ENCODE measurements at regions not wholly inside any gene's neighbourhood (a gene's known extent, or its start where the extent isn't known, plus 50 kb on each side); places are given as distances from the start of the nearest gene placed in this dataset.

DNA sequence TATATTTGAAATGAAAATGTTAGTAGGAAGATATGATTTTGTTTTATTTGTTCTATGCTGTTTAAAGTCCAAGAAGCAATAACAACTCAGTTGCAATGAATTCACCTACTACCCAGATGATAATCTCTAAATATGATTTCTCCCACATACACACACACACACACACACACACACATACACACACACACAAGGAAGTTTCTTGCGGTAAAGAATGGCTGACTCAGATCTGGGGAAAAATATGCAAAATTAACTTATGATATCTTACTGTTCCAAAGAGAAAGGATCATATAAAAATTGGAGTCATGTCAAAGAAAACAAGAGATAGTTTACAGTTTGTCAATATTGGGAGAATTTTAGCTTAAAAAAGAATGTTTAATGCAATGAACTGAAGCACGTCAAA is 456.7 kb downstream of the SLC16A7 start:
- no peak for DNase-seq

DNA sequence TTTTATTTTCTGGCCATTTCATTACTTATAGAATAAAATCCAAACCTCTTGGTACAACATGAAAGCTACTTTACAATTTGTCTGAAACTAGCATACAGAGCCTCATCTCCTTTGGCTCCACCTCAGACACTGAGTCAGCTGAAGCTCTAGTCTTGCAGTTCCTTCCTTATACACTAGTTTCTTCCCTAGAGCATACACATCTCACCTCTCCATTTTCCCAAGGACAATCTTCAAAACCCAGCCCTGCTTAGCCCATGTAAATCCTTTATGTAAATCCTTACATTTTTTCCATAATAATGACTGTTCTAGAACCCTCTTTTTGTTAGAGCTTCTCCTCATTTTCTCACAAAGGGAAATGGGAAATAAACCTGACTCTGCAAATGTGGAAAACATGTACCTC is 463.4 kb downstream of the SLC16A7 start:
- DNase-seq, result no peak

DNA sequence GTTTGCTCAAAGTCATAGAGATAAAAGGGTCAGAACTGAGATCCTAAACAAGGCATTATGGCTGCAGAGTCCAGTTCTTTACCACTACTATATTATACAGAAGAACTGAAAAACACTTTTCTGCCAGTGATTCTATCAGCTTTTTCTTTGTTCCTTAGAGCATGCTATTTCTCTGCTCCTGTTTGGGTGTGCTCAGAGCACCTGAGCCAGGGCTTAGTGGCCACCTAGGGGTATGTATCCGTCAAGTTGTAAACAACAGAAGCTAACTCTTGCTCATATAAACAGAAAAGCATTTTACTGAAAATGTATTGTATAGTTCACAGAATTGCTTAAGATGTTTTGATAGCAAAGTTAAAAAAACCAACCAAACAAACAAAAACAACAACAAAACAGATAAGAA is 470.8 kb downstream of the SLC16A7 start:
- no peak for DNase-seq

DNA sequence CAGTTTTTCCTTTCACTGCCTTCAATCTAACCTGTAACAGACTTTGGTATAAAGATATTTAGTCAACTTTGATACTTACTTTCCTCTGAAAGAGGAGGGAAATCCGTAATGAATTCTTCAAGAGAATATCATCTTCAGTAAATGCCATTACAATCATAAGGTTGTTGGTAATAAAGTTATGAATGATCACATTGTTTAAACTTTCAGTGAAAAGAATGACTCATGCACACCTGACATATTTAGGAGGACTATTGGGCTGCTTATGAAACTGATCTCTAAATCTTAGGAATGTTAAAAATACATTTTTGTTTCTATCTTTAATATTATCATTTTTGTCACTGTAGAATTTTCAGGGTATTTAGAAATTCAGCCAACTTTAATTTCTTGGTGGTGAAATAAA is 474.7 kb downstream of the SLC16A7 start:
- no peak for DNase-seq

DNA sequence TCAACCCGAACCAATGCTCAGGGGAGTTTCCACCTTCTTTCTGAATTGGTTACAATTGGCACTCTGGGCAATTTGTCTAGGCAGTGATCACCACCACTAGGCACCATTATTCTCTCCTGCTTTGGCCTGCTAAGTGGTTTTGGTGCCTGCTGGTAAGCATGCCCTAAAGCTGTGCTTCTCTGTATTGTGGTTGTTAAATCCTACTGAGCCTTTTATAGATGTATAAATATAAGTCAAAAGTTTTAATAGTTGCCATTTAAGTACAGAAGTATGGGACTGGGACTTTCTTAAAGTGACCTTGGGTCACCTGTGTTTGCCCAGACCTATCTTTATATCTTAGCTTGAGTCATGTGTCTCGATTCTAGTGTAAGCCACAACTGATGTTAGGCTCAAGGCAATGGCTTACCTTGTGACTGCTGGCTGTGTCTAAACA is 475.9 kb downstream of the SLC16A7 start:
- DNase-seq, result no peak

DNA sequence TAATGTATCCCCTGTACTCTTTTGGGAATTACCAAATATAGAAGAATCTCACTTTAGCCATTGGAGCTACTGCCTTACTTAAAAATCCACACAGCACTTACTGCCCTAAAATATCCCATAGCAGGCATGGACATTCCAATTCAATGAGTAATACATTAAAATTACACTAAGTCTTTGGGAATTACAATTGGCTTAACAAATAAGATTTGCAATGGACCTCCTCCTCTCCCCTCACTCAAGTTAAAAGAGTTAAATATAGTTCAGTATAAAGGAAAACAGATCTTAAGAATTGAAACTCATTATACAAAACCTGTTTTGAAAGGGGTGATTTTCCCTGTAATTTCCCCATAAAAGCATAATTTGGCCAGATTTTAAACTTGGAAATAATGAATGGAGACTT is 477.1 kb downstream of the SLC16A7 start:
- no peak for DNase-seq

DNA sequence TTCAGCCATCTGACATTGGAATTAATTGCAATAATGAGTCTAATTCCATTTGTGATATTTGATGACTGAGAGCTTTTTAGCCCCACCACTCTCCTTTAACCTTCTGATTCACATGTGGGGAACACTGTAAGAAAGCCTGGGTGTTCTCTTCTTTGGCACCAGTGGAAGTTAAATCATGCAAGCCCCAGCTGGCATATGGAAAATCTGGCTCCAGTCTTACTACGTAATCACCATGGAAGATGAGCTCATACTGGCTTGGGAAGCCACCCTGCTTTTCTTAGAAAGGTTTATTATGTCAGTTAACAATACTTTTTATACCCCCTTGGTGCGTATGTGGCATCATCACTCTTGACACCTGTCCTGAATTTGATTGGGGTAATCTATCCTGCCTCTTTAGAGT is 479.3 kb downstream of the SLC16A7 start:
- DNase-seq, result no peak

DNA sequence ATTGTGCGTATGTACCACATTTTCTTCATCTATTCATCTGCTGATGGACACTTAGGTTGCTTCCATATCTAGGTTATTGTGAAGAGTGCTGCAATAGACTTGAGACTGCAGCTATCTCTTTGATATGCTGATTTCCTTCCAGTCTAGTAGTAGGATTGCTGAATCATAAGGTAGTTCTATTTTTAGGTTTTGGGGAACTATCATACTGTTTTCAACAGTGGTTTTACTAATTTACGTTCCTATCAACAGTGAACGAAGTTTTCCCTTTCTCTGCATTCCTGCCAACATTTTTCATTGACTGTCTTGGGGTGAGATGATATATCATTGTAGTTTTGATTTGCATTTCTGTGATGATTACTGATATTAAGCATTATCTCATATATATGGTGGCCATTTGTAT is 482.2 kb downstream of the SLC16A7 start:
- no peak for DNase-seq

DNA sequence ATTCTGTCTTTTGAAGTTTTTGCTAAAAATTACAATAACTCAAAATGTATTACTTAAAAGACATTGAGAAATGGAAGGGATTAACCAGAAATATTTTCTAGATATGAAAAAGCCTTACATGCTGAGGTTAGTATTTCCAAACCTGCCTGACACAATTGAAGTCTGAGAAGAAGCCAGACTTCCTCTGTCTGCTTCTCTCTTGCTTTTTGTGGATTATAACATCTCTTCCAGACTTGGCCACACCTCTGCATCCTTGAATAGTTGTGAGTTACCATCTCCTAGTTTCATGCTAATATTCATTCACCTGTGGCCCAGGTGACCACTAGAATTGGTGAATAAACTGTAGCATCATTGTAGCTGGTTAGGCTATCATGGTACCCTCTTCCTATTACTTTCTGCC is 497.6 kb downstream of the SLC16A7 start:
- no peak for DNase-seq

DNA sequence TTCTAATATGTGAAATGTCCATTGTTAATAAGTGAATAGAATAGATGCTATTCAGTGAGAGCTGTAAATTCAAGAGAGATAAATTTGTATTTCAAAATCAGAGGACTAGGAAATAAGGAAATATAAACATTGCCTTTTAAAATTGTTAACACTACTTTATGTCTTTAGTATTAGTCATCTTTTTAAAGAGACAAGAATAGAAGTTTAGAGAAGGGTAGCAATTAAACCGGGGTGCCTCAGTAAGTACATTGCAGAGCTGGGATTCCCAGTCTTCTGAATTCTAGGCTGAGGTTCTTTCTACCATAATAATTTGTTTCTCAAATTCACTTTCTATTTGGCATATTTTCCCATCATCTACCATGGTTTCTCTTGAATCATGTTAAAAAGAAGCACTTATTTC is 498.6 kb downstream of the SLC16A7 start:
- DNase-seq, result no peak

DNA sequence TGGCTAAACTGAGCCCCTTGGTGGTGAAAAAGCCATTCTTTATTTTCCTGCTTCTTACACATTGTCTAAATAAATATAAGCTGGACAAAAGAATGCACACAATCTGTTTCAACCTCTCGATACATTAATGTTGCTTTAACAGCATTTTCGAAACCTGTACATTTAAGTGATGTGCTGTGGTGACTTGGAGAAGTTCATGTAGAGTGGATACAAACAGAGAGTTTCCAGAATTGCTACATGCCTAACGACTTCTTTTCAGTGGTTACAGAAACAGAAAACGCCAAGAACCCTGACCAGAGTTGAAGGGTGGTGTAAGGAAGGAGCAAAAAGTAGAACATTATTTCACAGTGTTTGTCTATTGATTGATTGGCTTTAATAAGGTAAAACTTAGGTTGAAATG is 500.9 kb downstream of the SLC16A7 start:
- no peak for DNase-seq

DNA sequence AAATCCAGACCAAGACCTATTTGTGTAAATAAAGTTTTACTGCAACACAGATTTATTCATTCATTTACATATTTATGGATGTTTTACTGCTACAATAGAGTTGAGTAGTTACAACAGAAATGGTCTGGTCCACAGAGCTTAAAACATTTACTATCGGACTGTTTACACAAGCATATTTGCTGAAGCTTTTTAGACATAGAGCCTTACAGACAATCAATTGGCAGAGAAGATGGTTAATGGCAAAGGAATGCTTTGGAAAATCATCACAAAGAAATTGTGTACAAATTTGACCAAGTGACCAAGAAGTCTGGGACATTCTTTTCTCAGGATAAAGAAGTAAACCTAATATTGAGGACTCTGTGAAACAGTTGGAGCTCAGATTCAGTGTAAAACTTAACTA is 504.3 kb downstream of the SLC16A7 start:
- DNase-seq, result no peak

DNA sequence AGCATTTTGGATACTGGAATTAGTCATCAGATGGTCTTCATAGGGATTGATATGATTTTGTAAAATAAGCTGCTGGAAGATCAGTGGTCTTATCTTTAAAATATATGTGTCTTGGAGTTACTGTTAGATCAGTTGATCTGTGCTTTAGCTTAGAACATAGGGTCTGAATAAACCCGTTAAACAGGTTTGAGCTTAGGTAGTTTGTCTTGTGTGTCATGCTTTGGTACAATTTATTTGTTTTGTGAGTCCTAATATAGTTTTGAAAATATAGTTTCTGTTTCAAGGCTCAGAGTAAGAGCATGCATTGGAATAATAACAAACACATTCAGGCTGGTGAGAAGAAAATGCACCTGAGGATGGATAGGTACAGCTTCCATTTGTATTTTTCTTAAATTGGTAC is 505.0 kb downstream of the SLC16A7 start:
- no peak for DNase-seq

DNA sequence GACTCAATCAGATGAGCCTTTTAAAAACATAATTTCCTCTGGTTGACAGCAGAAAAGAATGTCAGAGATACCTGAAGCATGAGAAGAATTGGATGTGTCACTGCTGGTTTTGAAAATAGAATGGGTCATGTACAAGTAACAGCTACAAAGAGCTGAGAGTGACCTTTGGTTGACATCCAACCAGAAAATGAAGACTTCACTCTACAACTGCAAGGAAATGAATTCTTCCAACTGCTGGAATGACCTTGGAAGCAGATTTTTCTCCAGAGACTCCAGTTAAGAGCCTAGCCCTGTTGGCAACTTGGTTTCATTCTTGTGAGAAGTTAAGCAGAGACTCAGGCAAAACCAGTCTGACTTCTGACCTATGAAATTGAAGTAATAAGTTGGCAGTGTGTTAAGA is 505.9 kb downstream of the SLC16A7 start:
- no peak for DNase-seq

DNA sequence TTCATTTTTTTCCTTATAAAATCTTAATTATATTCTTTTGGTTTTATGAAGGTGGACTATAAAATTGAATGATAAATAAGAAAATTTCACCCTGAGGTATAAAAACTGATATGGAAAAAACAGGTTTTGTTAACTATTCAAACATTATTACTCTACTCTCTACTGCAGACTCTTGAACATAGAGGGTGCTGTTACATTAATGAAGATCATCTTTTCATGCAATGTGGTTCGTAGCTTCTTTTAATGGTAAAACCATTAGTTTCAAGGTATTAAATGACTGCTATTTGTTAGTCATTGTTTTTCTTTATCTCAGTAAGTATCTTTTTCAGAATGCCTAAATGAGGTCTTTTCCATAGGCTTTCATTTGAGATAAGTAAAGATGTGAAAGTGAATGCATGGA is 510.4 kb downstream of the SLC16A7 start:
- no peak for DNase-seq

DNA sequence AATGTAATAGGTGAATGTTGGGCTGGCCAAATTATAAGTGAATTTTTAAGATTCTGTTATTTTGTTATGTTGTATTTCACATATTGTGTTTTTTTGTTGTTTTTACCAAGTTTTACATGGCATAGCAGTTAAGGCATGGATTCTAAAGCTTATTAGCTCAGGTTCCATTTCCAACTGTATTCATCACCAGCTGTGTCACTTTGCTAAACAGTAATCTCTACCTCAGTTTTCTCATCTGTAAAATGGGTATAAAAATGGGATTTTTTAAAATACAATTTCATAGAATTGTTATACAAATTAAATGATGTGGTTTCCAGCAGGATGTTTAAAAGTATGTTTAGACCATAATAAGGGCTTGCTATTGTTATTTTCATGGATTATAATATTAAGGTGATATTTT is 512.2 kb downstream of the SLC16A7 start:
- DNase-seq, result no peak

DNA sequence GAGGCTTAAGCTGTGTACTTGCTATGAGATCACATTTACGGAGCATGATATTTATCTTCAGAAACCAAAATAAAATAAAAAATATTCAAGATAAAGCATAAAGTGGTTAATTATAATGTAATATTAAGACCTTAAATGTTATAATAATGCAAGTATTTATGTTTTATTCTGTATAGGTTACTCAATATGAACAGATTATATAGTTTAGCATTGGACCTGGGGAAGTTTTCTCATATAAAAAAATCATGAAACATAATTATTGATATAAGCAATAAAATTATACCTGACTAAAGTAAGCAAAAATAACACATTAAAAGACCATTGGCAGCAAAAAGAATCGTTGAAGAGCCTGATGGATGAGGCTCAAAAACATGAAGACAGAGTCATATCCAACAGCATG is 516.2 kb downstream of the SLC16A7 start:
- DNase-seq, result no peak

DNA sequence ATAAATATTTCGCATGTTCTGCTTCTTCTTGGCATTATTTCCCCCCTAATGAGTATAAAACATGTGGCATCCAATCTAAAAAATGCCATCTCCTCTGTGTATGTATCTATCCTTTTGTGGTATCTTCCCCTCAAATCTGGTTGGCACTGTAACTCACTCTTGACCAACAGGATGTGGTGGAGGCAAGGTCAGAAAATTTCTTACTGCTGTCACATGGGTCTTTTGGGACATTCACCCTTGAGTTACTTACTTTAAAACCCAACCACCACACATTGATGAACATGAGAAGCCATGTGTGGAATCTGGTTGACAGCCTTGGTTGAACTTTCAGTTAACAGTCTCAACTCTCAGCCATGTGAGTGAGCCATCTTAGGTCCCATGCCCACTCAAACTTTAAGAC is 516.9 kb downstream of the SLC16A7 start:
- no peak for DNase-seq

DNA sequence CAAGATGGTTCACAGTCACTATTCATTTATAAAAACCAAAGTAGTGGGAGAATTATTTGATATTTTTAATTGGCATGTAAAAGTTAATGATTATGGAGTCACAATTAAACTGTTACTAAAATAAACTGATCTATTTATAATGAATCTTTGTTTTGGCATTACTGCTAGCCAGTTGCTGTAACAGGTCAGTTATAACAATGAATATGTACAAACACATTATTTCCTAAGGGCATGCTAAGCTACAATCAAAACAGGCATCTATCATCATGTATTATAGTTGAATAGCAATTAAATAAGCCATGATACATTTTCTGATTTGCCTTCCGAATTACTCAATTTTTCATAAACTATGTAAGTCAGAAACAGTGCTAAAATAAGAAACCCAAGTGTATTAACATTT is 518.3 kb downstream of the SLC16A7 start:
- no peak for DNase-seq

DNA sequence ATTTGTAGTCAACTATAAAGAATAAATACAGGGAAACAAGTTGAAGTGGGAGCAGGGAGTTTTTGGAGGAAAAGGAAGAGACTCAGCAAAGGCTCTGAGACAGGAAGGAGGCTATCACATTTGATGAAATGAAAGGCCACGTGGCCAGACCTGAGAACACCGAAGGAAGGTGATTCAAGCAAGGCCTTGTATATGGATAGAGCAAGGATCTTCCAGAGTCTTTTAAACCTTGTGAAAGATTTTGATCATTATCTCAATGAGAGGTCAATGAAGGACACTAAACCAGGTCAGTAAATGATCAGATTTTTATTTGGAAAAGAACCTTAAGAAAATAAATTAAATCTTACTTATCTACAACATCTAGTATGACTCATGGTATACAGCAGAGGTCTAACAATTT is 523.5 kb downstream of the SLC16A7 start:
- DNase-seq, result no peak

DNA sequence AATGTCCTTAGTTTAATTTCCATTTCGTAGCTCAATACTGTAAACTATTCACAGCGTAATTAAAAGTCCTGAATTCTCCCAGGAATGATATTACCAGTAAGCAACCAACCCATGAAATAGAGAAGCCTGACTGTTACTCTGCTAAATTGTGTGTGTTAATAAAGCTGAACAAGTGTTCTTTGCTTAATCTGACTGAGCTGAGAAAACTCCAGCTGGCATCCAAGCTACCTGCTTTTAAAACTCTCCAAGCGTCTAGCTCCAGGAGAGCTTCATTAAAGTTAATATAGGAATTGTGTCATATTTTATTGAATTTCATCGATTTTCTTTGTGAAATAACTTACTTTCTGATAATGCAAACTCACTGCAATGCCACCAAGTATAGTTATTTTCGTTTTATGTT is 524.4 kb downstream of the SLC16A7 start:
- no peak for DNase-seq

DNA sequence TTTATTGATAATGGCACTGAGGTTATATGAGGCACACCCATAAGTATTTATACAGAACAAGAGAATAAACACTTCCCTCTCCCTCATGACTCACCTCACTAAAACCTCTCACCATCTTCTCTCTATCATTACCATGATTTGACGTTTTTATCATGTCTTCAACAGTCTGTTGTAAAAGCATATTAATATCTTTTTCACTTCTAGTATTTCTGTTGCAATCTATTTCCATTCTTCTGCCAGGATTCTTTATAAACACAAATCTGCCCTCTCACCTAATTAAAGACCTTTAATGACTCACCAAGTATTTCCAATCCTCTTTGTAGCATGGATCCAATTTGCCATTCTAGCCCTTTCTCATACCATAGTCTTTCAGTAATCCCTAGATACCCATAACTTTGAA is 527.7 kb downstream of the SLC16A7 start:
- no peak for DNase-seq

DNA sequence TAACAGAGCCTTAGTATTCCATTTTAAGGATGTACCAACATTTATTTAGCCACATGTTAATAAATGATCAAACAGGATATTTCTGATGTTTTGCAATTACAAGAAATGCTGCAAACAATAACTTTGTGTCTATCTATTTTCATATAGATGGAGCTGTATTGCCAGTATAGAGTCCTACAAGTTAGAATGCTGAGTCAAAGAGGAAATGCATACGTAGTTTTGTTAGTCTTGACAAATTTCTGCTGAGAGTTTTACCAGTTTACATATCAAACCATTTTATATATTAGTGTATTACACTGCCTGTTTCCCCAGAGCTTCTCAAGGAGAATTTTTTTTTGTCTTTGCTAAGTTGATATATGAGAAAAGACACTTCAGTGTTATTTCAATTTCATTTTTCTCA is 541.7 kb downstream of the SLC16A7 start:
- no peak for DNase-seq

DNA sequence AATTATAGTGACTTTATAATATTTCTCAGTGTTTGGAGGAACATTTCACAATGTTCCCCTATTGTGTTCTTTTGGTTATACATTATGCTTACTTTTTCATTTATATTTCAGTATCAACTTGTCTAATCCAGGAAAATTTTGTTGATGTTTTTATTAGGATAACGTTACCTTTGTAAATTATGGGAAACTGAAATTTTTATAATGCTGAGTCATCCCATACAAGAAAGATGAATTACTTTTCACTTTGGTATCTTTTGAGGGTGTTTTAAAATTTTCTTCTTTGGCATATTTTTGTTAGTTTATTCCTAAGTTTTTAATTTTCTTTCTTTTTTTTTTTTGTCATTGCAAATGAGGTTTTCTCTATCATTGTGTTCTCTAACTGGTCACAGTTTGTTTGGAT is 542.7 kb downstream of the SLC16A7 start:
- DNase-seq, result no peak

DNA sequence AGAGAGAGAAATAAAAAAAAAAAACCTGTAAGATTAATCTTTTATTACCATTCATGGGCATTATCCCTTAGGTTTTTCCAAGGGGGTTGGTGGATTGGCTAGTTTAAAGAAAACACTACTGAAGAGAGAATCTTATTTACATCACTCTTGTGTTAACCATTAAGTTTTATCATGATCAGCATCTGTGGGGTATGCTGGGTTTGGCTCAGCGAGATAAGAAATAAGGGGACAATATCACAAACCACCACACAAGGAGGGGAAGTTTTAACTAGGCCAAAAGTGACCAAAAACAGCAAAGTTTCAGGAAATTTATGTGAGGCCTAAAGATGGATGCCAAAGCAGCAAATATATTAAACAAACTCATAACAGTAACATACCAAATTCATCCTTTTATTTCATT is 548.6 kb downstream of the SLC16A7 start:
- no peak for DNase-seq

DNA sequence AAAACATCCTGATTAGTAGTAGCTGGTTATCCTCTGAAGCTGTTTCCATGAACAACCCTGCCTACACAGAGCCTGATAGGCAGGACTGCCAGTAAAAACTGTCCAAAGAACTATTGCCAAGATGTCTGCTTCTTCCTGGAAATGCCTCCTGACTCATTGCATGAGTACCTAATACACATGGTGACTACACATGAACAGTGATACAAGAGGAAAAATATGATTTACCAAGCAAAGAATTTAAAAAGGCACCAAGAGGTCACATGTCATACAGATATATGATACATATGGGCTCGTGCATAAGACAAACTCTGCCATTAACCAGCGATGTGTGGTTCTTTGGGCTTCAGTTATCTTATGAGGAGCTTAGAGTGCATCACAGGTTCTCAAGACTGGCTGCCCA is 552.3 kb downstream of the SLC16A7 start:
- DNase-seq, result no peak
